ENCODE measurements at regions not wholly inside any gene's neighbourhood (a gene's known extent, or its start where the extent isn't known, plus 50 kb on each side); places are given as distances from the start of the nearest gene placed in this dataset.

GRCh38 chr10:113235508-113235907 lies 285.5 kb downstream of the TCF7L2 start:
- no peak overlapping the region for H3K4me3 ChIP-seq (ENCODE audit: low read depth, low read length)
- TF ChIP-seq, protein P1, sequence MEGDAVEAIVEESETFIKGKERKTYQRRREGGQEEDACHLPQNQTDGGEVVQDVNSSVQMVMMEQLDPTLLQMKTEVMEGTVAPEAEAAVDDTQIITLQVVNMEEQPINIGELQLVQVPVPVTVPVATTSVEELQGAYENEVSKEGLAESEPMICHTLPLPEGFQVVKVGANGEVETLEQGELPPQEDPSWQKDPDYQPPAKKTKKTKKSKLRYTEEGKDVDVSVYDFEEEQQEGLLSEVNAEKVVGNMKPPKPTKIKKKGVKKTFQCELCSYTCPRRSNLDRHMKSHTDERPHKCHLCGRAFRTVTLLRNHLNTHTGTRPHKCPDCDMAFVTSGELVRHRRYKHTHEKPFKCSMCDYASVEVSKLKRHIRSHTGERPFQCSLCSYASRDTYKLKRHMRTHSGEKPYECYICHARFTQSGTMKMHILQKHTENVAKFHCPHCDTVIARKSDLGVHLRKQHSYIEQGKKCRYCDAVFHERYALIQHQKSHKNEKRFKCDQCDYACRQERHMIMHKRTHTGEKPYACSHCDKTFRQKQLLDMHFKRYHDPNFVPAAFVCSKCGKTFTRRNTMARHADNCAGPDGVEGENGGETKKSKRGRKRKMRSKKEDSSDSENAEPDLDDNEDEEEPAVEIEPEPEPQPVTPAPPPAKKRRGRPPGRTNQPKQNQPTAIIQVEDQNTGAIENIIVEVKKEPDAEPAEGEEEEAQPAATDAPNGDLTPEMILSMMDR (IDR thresholded peaks at IDR 0.05; ENCODE audit: insufficient read depth, low read length, poor library complexity, severe bottlenecking) = no peak
- H3K27me3 ChIP-seq (ENCODE audit: control insufficient read depth, insufficient read depth, low read length) = no peaks in the 10 kb centered on the region
- no peak for DNase-seq (ENCODE audit: low read depth)
- no peaks in the 10 kb centered on the region for H3K36me3 ChIP-seq (ENCODE audit: control insufficient read depth, insufficient read depth, low read length)

GRCh38 chr10:113236998-113237397 lies 287.0 kb downstream of the TCF7L2 start:
- H3K4me3 ChIP-seq (ENCODE audit: low read depth, low read length) = no peak overlapping the region
- H3K27me3 ChIP-seq (ENCODE audit: control insufficient read depth, insufficient read depth, low read length) = no peaks in the 10 kb centered on the region
- no peak for DNase-seq (ENCODE audit: low read depth)
- TF ChIP-seq, protein P1 (IDR thresholded peaks at IDR 0.05; ENCODE audit: insufficient read depth, low read length, poor library complexity, severe bottlenecking) = no peak
- H3K36me3 ChIP-seq (ENCODE audit: control insufficient read depth, insufficient read depth, low read length) = no peaks in the 10 kb centered on the region

DNA sequence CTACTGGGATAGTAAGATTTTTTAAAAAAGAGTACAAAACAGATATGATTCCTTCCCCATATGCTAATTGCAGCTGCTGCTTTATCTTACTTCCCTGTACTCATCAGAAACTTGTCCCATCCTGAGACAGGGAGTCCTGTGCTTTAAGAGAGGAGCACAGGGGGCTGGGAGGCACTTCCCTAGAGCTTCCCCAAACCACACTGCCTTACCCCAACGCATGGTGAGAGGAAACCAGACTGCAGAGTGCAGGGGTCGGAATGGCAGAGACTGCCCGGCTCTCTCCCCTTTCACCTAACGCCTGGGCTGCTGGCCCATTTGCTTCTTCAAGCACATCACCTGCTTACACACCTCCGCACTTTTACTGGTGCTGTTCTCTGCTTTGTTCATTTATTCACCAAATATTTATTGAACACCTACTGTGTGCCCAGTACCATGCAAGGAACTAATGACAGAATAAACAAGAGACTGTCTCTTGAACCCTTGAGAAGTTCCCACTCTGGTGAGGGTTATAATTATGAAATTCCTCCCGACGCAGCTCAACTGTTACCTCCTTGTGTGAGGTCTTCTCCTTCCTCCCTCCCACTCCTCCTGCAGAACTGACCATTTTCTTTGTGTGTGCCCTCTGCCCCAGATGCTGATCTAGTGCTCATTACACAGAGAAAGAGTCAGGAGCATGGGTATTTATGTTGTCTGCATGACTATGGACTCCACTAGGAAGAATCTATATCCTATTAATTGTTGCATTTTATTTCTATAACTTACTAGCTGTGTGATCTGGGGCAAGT lies 289.7 kb downstream of the TCF7L2 start:
- no peak for DNase-seq (ENCODE audit: low read depth)
- H3K27me3 ChIP-seq (ENCODE audit: control insufficient read depth, insufficient read depth, low read length) = peaks cover 5% of the 10 kb centered on the region
- TF ChIP-seq, protein P1 (IDR thresholded peaks at IDR 0.05; ENCODE audit: insufficient read depth, low read length, poor library complexity, severe bottlenecking) = no peak
- no peak overlapping the region for H3K4me3 ChIP-seq (ENCODE audit: low read depth, low read length)
- no peaks in the 10 kb centered on the region for H3K36me3 ChIP-seq (ENCODE audit: control insufficient read depth, insufficient read depth, low read length)

GRCh38 chr10:113240736-113241135 lies 290.7 kb downstream of the TCF7L2 start:
- Histone ChIP-seq H3K36me3 (ENCODE audit: control insufficient read depth, insufficient read depth, low read length) (no peaks in the 10 kb centered on the region), H3K27me3 (ENCODE audit: control insufficient read depth, insufficient read depth, low read length) (peaks cover 5% of the 10 kb centered on the region), H3K4me3 (ENCODE audit: low read depth, low read length) (no peak overlapping the region)
- no peak for DNase-seq (ENCODE audit: low read depth)
- TF ChIP-seq, protein P1 (IDR thresholded peaks at IDR 0.05; ENCODE audit: insufficient read depth, low read length, poor library complexity, severe bottlenecking) = no peak

GRCh38 chr10:113241599-113242360 lies 291.7 kb downstream of the TCF7L2 start:
- H3K36me3 ChIP-seq (ENCODE audit: control insufficient read depth, insufficient read depth, low read length) = no peaks in the 10 kb centered on the region
- no peak for DNase-seq (ENCODE audit: low read depth)
- H3K4me3 ChIP-seq (ENCODE audit: low read depth, low read length) = no peak overlapping the region
- peaks cover 5% of the 10 kb centered on the region for H3K27me3 ChIP-seq (ENCODE audit: control insufficient read depth, insufficient read depth, low read length)
- TF ChIP-seq, protein P1 (IDR thresholded peaks at IDR 0.05; ENCODE audit: insufficient read depth, low read length, poor library complexity, severe bottlenecking) = no peak
